ENCODE measurements at regions not wholly inside any gene's neighbourhood (a gene's known extent, or its start where the extent isn't known, plus 50 kb on each side); places are given as distances from the start of the nearest gene placed in this dataset.

GRCh38 chr3:150357923-150358607 lies 50.0 kb upstream of the TSC22D2 start:
- Histone ChIP-seq H3K9me3 (no peaks in the 10 kb centered on the region), H3K27ac (no peak overlapping the region), H3K36me3 (no peaks in the 10 kb centered on the region), H3K4me3 (no peak overlapping the region), H3K27me3 (no peaks in the 10 kb centered on the region), H3K4me1 (no peaks in the 10 kb centered on the region)
- no peak for DNase-seq
- TF ChIP-seq CTCF (IDR thresholded peaks at IDR 0.05), result no peak
- TF ChIP-seq POLR2A (IDR thresholded peaks at IDR 0.05), result no peak

- no peaks in the 10 kb centered on the region for H3K36me3 ChIP-seq
- H3K4me1 ChIP-seq, result no peaks in the 10 kb centered on the region
- no peak for TF ChIP-seq POLR2A (IDR thresholded peaks at IDR 0.05)
- TF ChIP-seq CTCF (IDR thresholded peaks at IDR 0.05), result no peak
- no peak overlapping the region for H3K27ac ChIP-seq
- no peak overlapping the region for H3K4me3 ChIP-seq
- no peaks in the 10 kb centered on the region for H3K27me3 ChIP-seq
- no peak for DNase-seq
- H3K9me3 ChIP-seq, result no peaks in the 10 kb centered on the region
These were observed 51.0 kb upstream of the TSC22D2 start for GRCh38 chr3:150357140-150357539.

- Histone ChIP-seq H3K27ac (no peak overlapping the region), H3K27me3 (no peaks in the 10 kb centered on the region), H3K4me1 (no peaks in the 10 kb centered on the region), H3K4me3 (no peak overlapping the region), H3K9me3 (no peaks in the 10 kb centered on the region), H3K36me3 (no peaks in the 10 kb centered on the region)
- TF ChIP-seq POLR2A (IDR thresholded peaks at IDR 0.05) (no peak), CTCF (IDR thresholded peaks at IDR 0.05) (no peak)
- no peak for DNase-seq
These were observed 52.5 kb upstream of the TSC22D2 start for GRCh38 chr3:150355574-150355973.

- H3K4me1 ChIP-seq, result peaks cover 0 to 6% (median 0%) of the 10 kb centered on the region in 4 donors
- H3K27me3 ChIP-seq, result no peaks in the 10 kb centered on the region
- no peak for DNase-seq
- no peak overlapping the region for H3K27ac ChIP-seq
- no peaks in the 10 kb centered on the region for H3K9me3 ChIP-seq
- no peak overlapping the region for H3K4me3 ChIP-seq
- TF ChIP-seq CTCF (IDR thresholded peaks at IDR 0.05) (no peak), POLR2A (IDR thresholded peaks at IDR 0.05) (no peak)
- H3K36me3 ChIP-seq, result no peaks in the 10 kb centered on the region
These were observed 55.2 kb upstream of the TSC22D2 start for GRCh38 chr3:150352931-150353330.

- Histone ChIP-seq H3K4me1 (peaks cover 0 to 6% (median 0%) of the 10 kb centered on the region in 4 donors), H3K9me3 (no peaks in the 10 kb centered on the region), H3K27me3 (no peaks in the 10 kb centered on the region), H3K36me3 (no peaks in the 10 kb centered on the region), H3K27ac (no peak overlapping the region), H3K4me3 (no peak overlapping the region)
- TF ChIP-seq CTCF (IDR thresholded peaks at IDR 0.05) (no peak), POLR2A (IDR thresholded peaks at IDR 0.05) (no peak)
- no peak for DNase-seq
These were observed 56.7 kb upstream of the TSC22D2 start for GRCh38 chr3:150351398-150351797.
